ENCODE measurements at regions not wholly inside any gene's neighbourhood (a gene's known extent, or its start where the extent isn't known, plus 50 kb on each side); places are given as distances from the start of the nearest gene placed in this dataset.
A peak's percentile ranks its signal among the peaks of the same experiment; 100 is the strongest.

GRCh38 chr4:128477540-128477939 is 189.9 kb upstream of the PGRMC2 start:
- Histone ChIP-seq H3K27ac (ENCODE audit: low read depth, low read length) (no peak overlapping the region), H3K27me3 (ENCODE audit: control insufficient read depth in 2 of 2, insufficient read depth in 2 of 2, low read length in 2 of 2) (no peaks in the 10 kb centered on the region), H3K4me1 (ENCODE audit: control insufficient read depth in 2 of 2, insufficient read depth in 2 of 2, low read length in 2 of 2) (no peaks in the 10 kb centered on the region), H3K36me3 (ENCODE audit: control insufficient read depth in 2 of 3, insufficient read depth in 3 of 3, low read length in 3 of 3) (no peaks in the 10 kb centered on the region), H3K9me3 (ENCODE audit: control insufficient read depth in 2 of 3, low read length in 3 of 3) (no peaks in the 10 kb centered on the region), H3K4me3 (ENCODE audit: low read length) (no peak overlapping the region)
- Mint-ChIP-seq H3K27me3 (peaks cover 0 to 4% (median 0%) of the 10 kb centered on the region in 5 donors), H3K4me1 (no peaks in the 10 kb centered on the region), H3K4me3 (no peak overlapping the region), H3K9me3 (no peaks in the 10 kb centered on the region), H3K36me3 (peaks cover 0 to 15% (median 8%) of the 10 kb centered on the region in 5 donors), H3K27ac (no peak overlapping the region)
- ChIA-PET CTCF (interaction anchor here (0.6 kb wide), 1 partner anchor 10 kb away, joined by 3 read pairs; no protein-coding TSS in a partner anchor), POLR2A (no interaction called here)
- ATAC-seq (no peak), DNase-seq (no peak)
- intact Hi-C loops (cut with micrococcal nuclease): no loop called here

DNA sequence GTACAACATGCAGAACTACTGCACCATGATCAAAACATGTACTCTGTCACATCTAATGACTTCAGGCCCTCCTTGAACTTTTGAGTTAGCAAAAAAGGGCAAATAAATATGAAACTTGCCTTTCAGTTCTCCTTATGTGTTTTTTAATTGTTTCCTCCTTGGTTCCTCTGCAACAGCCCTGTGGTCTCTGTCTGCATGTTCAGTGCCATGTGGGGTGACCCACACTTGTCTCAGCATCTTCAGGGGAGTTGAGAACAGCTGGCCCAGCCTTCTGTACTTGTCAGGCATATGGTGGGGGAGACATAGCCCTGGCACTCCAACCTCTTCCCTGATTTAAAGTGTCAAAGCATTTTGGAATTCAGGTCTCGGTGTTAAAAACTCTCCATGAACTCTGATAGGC is 188.0 kb upstream of the PGRMC2 start:
- POLR2A ChIA-PET: no interaction called here
- H3K9me3 ChIP-seq (ENCODE audit: control insufficient read depth in 2 of 3, low read length in 3 of 3): no peaks in the 10 kb centered on the region
- no peak overlapping the region for H3K27ac Mint-ChIP-seq
- intact Hi-C loops (cut with micrococcal nuclease): no loop called here
- no peaks in the 10 kb centered on the region for H3K36me3 ChIP-seq (ENCODE audit: control insufficient read depth in 2 of 3, insufficient read depth in 3 of 3, low read length in 3 of 3)
- H3K9me3 Mint-ChIP-seq: no peaks in the 10 kb centered on the region
- H3K4me1 Mint-ChIP-seq: no peaks in the 10 kb centered on the region
- H3K27ac ChIP-seq (ENCODE audit: low read depth, low read length): no peak overlapping the region
- peaks cover 0 to 15% (median 8%) of the 10 kb centered on the region in 5 donors for H3K36me3 Mint-ChIP-seq
- ATAC-seq: no peak
- peaks cover 0 to 4% (median 0%) of the 10 kb centered on the region in 5 donors for H3K27me3 Mint-ChIP-seq
- CTCF ChIA-PET: no interaction called here
- no peak overlapping the region for H3K4me3 ChIP-seq (ENCODE audit: low read length)
- H3K27me3 ChIP-seq (ENCODE audit: control insufficient read depth in 2 of 2, insufficient read depth in 2 of 2, low read length in 2 of 2): no peaks in the 10 kb centered on the region
- no peak overlapping the region for H3K4me3 Mint-ChIP-seq
- DNase-seq: no peak
- H3K4me1 ChIP-seq (ENCODE audit: control insufficient read depth in 2 of 2, insufficient read depth in 2 of 2, low read length in 2 of 2): no peaks in the 10 kb centered on the region

- ATAC-seq (no peak), DNase-seq (no peak)
- Histone ChIP-seq H3K4me3 (ENCODE audit: low read length) (no peak overlapping the region), H3K27ac (ENCODE audit: low read depth, low read length) (no peak overlapping the region), H3K27me3 (ENCODE audit: control insufficient read depth in 2 of 2, insufficient read depth in 2 of 2, low read length in 2 of 2) (no peaks in the 10 kb centered on the region), H3K4me1 (ENCODE audit: control insufficient read depth in 2 of 2, insufficient read depth in 2 of 2, low read length in 2 of 2) (no peaks in the 10 kb centered on the region), H3K36me3 (ENCODE audit: control insufficient read depth in 2 of 3, insufficient read depth in 3 of 3, low read length in 3 of 3) (no peaks in the 10 kb centered on the region), H3K9me3 (ENCODE audit: control insufficient read depth in 2 of 3, low read length in 3 of 3) (no peaks in the 10 kb centered on the region)
- H3K36me3 Mint-ChIP-seq: peaks cover 0 to 15% (median 8%) of the 10 kb centered on the region in 5 donors
- H3K4me3 Mint-ChIP-seq: no peak overlapping the region
- H3K27me3 Mint-ChIP-seq: peaks cover 0 to 4% (median 0%) of the 10 kb centered on the region in 5 donors
- POLR2A ChIA-PET: no interaction called here
- CTCF ChIA-PET: no interaction called here
- H3K27ac Mint-ChIP-seq: no peak overlapping the region
- intact Hi-C loops (cut with micrococcal nuclease): no loop called here
- H3K9me3 Mint-ChIP-seq: no peaks in the 10 kb centered on the region
- H3K4me1 Mint-ChIP-seq: peaks cover 0 to 3% (median 0%) of the 10 kb centered on the region in 7 donors
Measured at GRCh38 chr4:128471576-128471975, 184.0 kb upstream of the PGRMC2 start.

GRCh38 chr4:128470492-128471053 is 183.0 kb upstream of the PGRMC2 start:
- DNase-seq (no peak), ATAC-seq (no peak)
- Mint-ChIP-seq H3K27me3 (peaks cover 0 to 4% (median 0%) of the 10 kb centered on the region in 5 donors), H3K9me3 (no peaks in the 10 kb centered on the region), H3K4me1 (peaks cover 0 to 3% (median 0%) of the 10 kb centered on the region in 7 donors), H3K36me3 (peaks cover 0 to 15% (median 8%) of the 10 kb centered on the region in 5 donors), H3K4me3 (no peak overlapping the region), H3K27ac (no peak overlapping the region)
- no peak overlapping the region for H3K27ac ChIP-seq (ENCODE audit: low read depth, low read length)
- ChIA-PET POLR2A (no interaction called here), CTCF (no interaction called here)
- no peaks in the 10 kb centered on the region for H3K4me1 ChIP-seq (ENCODE audit: control insufficient read depth in 2 of 2, insufficient read depth in 2 of 2, low read length in 2 of 2)
- H3K27me3 ChIP-seq (ENCODE audit: control insufficient read depth in 2 of 2, insufficient read depth in 2 of 2, low read length in 2 of 2): no peaks in the 10 kb centered on the region
- no peaks in the 10 kb centered on the region for H3K9me3 ChIP-seq (ENCODE audit: control insufficient read depth in 2 of 3, low read length in 3 of 3)
- intact Hi-C loops (cut with micrococcal nuclease): no loop called here
- H3K36me3 ChIP-seq (ENCODE audit: control insufficient read depth in 2 of 3, insufficient read depth in 3 of 3, low read length in 3 of 3): no peaks in the 10 kb centered on the region
- H3K4me3 ChIP-seq (ENCODE audit: low read length): no peak overlapping the region

DNA sequence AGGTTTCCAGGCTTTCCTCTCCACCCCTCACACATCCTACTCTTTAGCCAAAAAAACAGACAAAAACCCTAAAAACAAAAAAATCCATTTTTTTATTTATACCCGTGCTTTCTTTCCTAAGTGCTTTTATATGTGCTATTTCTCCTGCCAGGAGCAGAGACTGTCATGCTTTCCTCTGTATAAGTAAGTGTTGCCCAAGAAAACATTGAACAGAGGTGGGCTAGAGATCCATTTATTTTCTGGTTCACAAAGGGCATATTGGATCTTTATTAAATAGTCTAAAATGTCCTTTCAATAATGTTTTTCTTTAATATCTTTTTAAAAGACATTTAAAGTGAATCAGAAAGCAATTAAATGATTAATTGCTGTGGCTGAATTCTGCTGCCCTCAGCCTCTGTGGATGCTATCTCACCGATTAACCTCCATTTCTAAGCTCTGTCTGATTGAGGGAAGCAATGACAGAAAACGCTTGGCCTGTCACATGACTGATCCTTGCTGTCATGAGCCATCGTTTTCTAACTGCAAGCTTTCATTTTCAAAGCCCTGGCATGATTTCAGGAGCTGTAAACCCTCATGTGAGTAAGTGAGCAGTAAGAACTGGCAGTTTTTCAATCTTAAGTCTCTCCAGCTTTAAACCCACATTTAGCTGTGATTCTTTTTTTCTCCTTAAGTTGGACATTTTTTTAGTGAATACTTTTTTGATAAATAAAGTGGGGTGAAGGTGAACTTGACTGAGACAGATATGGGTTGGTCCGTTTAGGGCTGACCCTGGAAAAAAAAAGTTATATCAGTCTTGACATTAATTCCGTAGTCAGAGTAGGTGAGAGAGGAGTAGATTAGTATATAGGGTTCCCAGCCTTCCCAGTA is 180.7 kb upstream of the PGRMC2 start:
- ChIA-PET POLR2A (interaction anchor here (0.7 kb wide), 1 partner anchor 39 kb away, joined by 3 read pairs; no protein-coding TSS in a partner anchor), CTCF (no interaction called here)
- no peaks in the 10 kb centered on the region for H3K4me1 ChIP-seq (ENCODE audit: control insufficient read depth in 2 of 2, insufficient read depth in 2 of 2, low read length in 2 of 2)
- Mint-ChIP-seq H3K4me1 (peaks cover 0 to 3% (median 0%) of the 10 kb centered on the region in 7 donors), H3K27me3 (no peaks in the 10 kb centered on the region), H3K36me3 (peaks cover 0 to 4% (median 0%) of the 10 kb centered on the region in 5 donors), H3K4me3 (no peak overlapping the region), H3K27ac (peak overlapping the region in 1 of 9 donors; percentile 34), H3K9me3 (no peaks in the 10 kb centered on the region)
- no peak overlapping the region for H3K27ac ChIP-seq (ENCODE audit: low read depth, low read length)
- ATAC-seq (no peak), DNase-seq (no peak)
- no peaks in the 10 kb centered on the region for H3K27me3 ChIP-seq (ENCODE audit: control insufficient read depth in 2 of 2, insufficient read depth in 2 of 2, low read length in 2 of 2)
- intact Hi-C loops (cut with micrococcal nuclease): no loop called here
- H3K4me3 ChIP-seq (ENCODE audit: low read length): no peak overlapping the region
- no peaks in the 10 kb centered on the region for H3K9me3 ChIP-seq (ENCODE audit: control insufficient read depth in 2 of 3, low read length in 3 of 3)
- H3K36me3 ChIP-seq (ENCODE audit: control insufficient read depth in 2 of 3, insufficient read depth in 3 of 3, low read length in 3 of 3): no peaks in the 10 kb centered on the region

GRCh38 chr4:128465523-128465922 is 177.9 kb upstream of the PGRMC2 start:
- H3K9me3 ChIP-seq (ENCODE audit: control insufficient read depth in 2 of 3, low read length in 3 of 3): no peaks in the 10 kb centered on the region
- H3K27ac ChIP-seq (ENCODE audit: low read depth, low read length): no peak overlapping the region
- Mint-ChIP-seq H3K4me1 (peaks cover 0 to 3% (median 0%) of the 10 kb centered on the region in 7 donors), H3K27ac (no peak overlapping the region), H3K27me3 (no peaks in the 10 kb centered on the region), H3K4me3 (no peak overlapping the region), H3K36me3 (no peaks in the 10 kb centered on the region), H3K9me3 (no peaks in the 10 kb centered on the region)
- ATAC-seq: no peak
- CTCF ChIA-PET: no interaction called here
- no peaks in the 10 kb centered on the region for H3K27me3 ChIP-seq (ENCODE audit: control insufficient read depth in 2 of 2, insufficient read depth in 2 of 2, low read length in 2 of 2)
- intact Hi-C loops (cut with micrococcal nuclease): no loop called here
- no peaks in the 10 kb centered on the region for H3K36me3 ChIP-seq (ENCODE audit: control insufficient read depth in 2 of 3, insufficient read depth in 3 of 3, low read length in 3 of 3)
- no peak for DNase-seq
- no peaks in the 10 kb centered on the region for H3K4me1 ChIP-seq (ENCODE audit: control insufficient read depth in 2 of 2, insufficient read depth in 2 of 2, low read length in 2 of 2)
- no peak overlapping the region for H3K4me3 ChIP-seq (ENCODE audit: low read length)
- POLR2A ChIA-PET: no interaction called here

DNA sequence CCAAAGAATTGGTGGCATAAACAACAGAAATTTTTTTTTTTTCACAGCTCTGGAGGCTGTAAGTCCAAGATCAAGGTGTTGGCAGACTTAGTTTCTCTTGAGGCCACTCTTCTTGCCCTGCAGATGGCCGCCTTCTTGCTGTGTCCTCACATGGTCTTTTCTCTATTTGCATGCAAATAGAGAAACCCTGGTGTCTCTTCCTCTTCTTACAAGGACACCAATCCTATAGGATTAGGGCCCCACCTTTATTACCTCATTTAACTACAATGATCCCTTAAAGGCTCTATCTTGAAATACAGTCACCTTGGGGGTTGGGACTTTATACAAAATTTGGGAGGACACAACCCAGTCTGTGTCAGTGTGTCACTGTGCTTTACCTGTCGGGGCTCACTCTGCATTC is 175.4 kb upstream of the PGRMC2 start:
- Histone ChIP-seq H3K27me3 (ENCODE audit: control insufficient read depth in 2 of 2, insufficient read depth in 2 of 2, low read length in 2 of 2) (no peaks in the 10 kb centered on the region), H3K36me3 (ENCODE audit: control insufficient read depth in 2 of 3, insufficient read depth in 3 of 3, low read length in 3 of 3) (no peaks in the 10 kb centered on the region), H3K9me3 (ENCODE audit: control insufficient read depth in 2 of 3, low read length in 3 of 3) (no peaks in the 10 kb centered on the region), H3K4me1 (ENCODE audit: control insufficient read depth in 2 of 2, insufficient read depth in 2 of 2, low read length in 2 of 2) (no peaks in the 10 kb centered on the region), H3K27ac (ENCODE audit: low read depth, low read length) (no peak overlapping the region), H3K4me3 (ENCODE audit: low read length) (no peak overlapping the region)
- ChIA-PET CTCF (no interaction called here), POLR2A (no interaction called here)
- intact Hi-C loops (cut with micrococcal nuclease): no loop called here
- H3K27ac Mint-ChIP-seq: no peak overlapping the region
- peaks cover 0 to 1% (median 0%) of the 10 kb centered on the region in 7 donors for H3K4me1 Mint-ChIP-seq
- no peak for DNase-seq
- H3K27me3 Mint-ChIP-seq: peaks cover 0 to 3% (median 0%) of the 10 kb centered on the region in 5 donors
- no peak for ATAC-seq
- no peaks in the 10 kb centered on the region for H3K9me3 Mint-ChIP-seq
- H3K36me3 Mint-ChIP-seq: no peaks in the 10 kb centered on the region
- H3K4me3 Mint-ChIP-seq: no peak overlapping the region

All from naive thymus-derived CD4-positive, alpha-beta T cell (primary cell).